ENCODE measurements at regions not wholly inside any gene's neighbourhood (a gene's known extent, or its start where the extent isn't known, plus 50 kb on each side); places are given as distances from the start of the nearest gene placed in this dataset.

- TF ChIP-seq POLR2A (IDR thresholded peaks at IDR 0.05; ENCODE audit: low read length) (no peak), GATA1 (IDR thresholded peaks at IDR 0.05; ENCODE audit: low read depth, low read length) (no peak)
These were observed 346.3 kb upstream of the UBE2E2 start for GRCh38 chr3:22856811-22857210.

All from erythroblast (primary cell).